BLaER1 (cell line): ENCODE measurements at regions not wholly inside any gene's neighbourhood (a gene's known extent, or its start where the extent isn't known, plus 50 kb on each side); places are given as distances from the start of the nearest gene placed in this dataset.

Experiments used
- H3K27ac ChIP-seq: shearing (Covaris generic); formaldehyde crosslinking; 2 replicates; pipeline ENCODE4 v1.8.1; 2022
- H3K27me3 ChIP-seq: shearing (Covaris generic); formaldehyde crosslinking; 2 replicates; pipeline ENCODE4 v1.8.1; 2022
- H3K36me3 ChIP-seq: shearing (Covaris generic); formaldehyde crosslinking; 2 replicates; pipeline ENCODE4 v1.8.1; 2022
- H3K4me1 ChIP-seq: shearing (Covaris generic); formaldehyde crosslinking; 2 replicates; pipeline ENCODE4 v1.8.1; 2022
- H3K4me2 ChIP-seq: shearing (Covaris generic); formaldehyde crosslinking; 2 replicates; pipeline ENCODE4 v1.8.1; 2022
- H3K4me3 ChIP-seq: shearing (Covaris generic); formaldehyde crosslinking; 2 replicates; pipeline ENCODE4 v1.8.1; 2022
- H3K9ac ChIP-seq: shearing (Covaris generic); formaldehyde crosslinking; 2 replicates; pipeline ENCODE4 v1.8.1; 2022
- H3K9me3 ChIP-seq: shearing (Covaris generic); formaldehyde crosslinking; 2 replicates; pipeline ENCODE4 v1.8.1; 2022
- H4K20me1 ChIP-seq: shearing (Covaris generic); formaldehyde crosslinking; 2 replicates; pipeline ENCODE4 v1.8.1; 2022
- Cebpa-rat ChIP-seq: shearing (Covaris generic); IDR thresholded peaks from 2 replicates; pipeline ENCODE4 v1.8.1; 2022

- Histone ChIP-seq H3K4me2 (no peak overlapping the region), H3K4me3 (no peak overlapping the region), H3K36me3 (no peaks in the 10 kb centered on the region), H4K20me1 (no peaks in the 10 kb centered on the region), H3K9me3 (no peaks in the 10 kb centered on the region), H3K4me1 (no peaks in the 10 kb centered on the region), H3K27ac (no peak overlapping the region), H3K27me3 (no peaks in the 10 kb centered on the region), H3K9ac (no peak overlapping the region)
- no peak for TF ChIP-seq Cebpa-rat
Measured at GRCh38 chr13:33340631-33341030, 55.1 kb upstream of the STARD13 start.

GRCh38 chr13:33341861-33342452 is 56.4 kb upstream of the STARD13 start:
- no peak overlapping the region for H3K4me2 ChIP-seq
- H3K36me3 ChIP-seq = no peaks in the 10 kb centered on the region

GRCh38 chr13:33345842-33346241 is 60.3 kb upstream of the STARD13 start:
- no peak overlapping the region for H3K9ac ChIP-seq
- H3K36me3 ChIP-seq = no peaks in the 10 kb centered on the region
- H3K27me3 ChIP-seq = no peaks in the 10 kb centered on the region
- H3K4me3 ChIP-seq = no peak overlapping the region
- TF ChIP-seq Cebpa-rat = no peak
- no peak overlapping the region for H3K27ac ChIP-seq
- no peak overlapping the region for H3K4me2 ChIP-seq
- no peaks in the 10 kb centered on the region for H4K20me1 ChIP-seq
- no peaks in the 10 kb centered on the region for H3K4me1 ChIP-seq
- peaks cover 16% of the 10 kb centered on the region for H3K9me3 ChIP-seq

More at GRCh38 chr13:33341861-33342452, 56.4 kb upstream of the STARD13 start:
- H3K4me1 ChIP-seq = no peaks in the 10 kb centered on the region
- H3K27ac ChIP-seq = no peak overlapping the region
- H3K9me3 ChIP-seq = no peaks in the 10 kb centered on the region
- no peaks in the 10 kb centered on the region for H3K27me3 ChIP-seq
- no peaks in the 10 kb centered on the region for H4K20me1 ChIP-seq
- no peak overlapping the region for H3K4me3 ChIP-seq
- H3K9ac ChIP-seq = no peak overlapping the region
- TF ChIP-seq Cebpa-rat = no peak

GRCh38 chr13:33347861-33348260 is 62.3 kb upstream of the STARD13 start:
- no peaks in the 10 kb centered on the region for H3K36me3 ChIP-seq

GRCh38 chr13:33348366-33348765 is 62.8 kb upstream of the STARD13 start:
- Histone ChIP-seq H3K4me3 (no peak overlapping the region), H4K20me1 (no peaks in the 10 kb centered on the region), H3K4me1 (peaks cover 22% of the 10 kb centered on the region), H3K27ac (no peak overlapping the region), H3K27me3 (no peaks in the 10 kb centered on the region), H3K9me3 (peaks cover 16% of the 10 kb centered on the region), H3K4me2 (no peak overlapping the region), H3K9ac (no peak overlapping the region), H3K36me3 (no peaks in the 10 kb centered on the region)
- TF ChIP-seq Cebpa-rat = no peak

More at GRCh38 chr13:33347861-33348260, 62.3 kb upstream of the STARD13 start:
- Histone ChIP-seq H3K27me3 (no peaks in the 10 kb centered on the region), H4K20me1 (no peaks in the 10 kb centered on the region), H3K4me3 (no peak overlapping the region), H3K4me1 (peaks cover 17% of the 10 kb centered on the region), H3K4me2 (no peak overlapping the region), H3K27ac (no peak overlapping the region), H3K9me3 (peaks cover 16% of the 10 kb centered on the region), H3K9ac (no peak overlapping the region)
- no peak for TF ChIP-seq Cebpa-rat

GRCh38 chr13:33349288-33349985 is 63.9 kb upstream of the STARD13 start:
- no peaks in the 10 kb centered on the region for H4K20me1 ChIP-seq
- no peak overlapping the region for H3K4me3 ChIP-seq
- no peak for TF ChIP-seq Cebpa-rat
- no peaks in the 10 kb centered on the region for H3K36me3 ChIP-seq
- peaks cover 32% of the 10 kb centered on the region for H3K4me1 ChIP-seq
- H3K9me3 ChIP-seq = peaks cover 16% of the 10 kb centered on the region
- H3K9ac ChIP-seq = no peak overlapping the region
- H3K4me2 ChIP-seq = no peak overlapping the region
- no peaks in the 10 kb centered on the region for H3K27me3 ChIP-seq
- H3K27ac ChIP-seq = no peak overlapping the region

GRCh38 chr13:33349986-33350826 is 64.7 kb upstream of the STARD13 start:
- Histone ChIP-seq H3K36me3 (no peaks in the 10 kb centered on the region), H4K20me1 (no peaks in the 10 kb centered on the region), H3K4me2 (no peak overlapping the region), H3K27me3 (no peaks in the 10 kb centered on the region), H3K27ac (no peak overlapping the region), H3K9ac (no peak overlapping the region), H3K9me3 (peaks cover 16% of the 10 kb centered on the region), H3K4me3 (no peak overlapping the region), H3K4me1 (peaks cover 34% of the 10 kb centered on the region)
- no peak for TF ChIP-seq Cebpa-rat

GRCh38 chr13:33351319-33351718 is 65.8 kb upstream of the STARD13 start:
- no peak overlapping the region for H3K4me2 ChIP-seq
- H3K27me3 ChIP-seq = no peaks in the 10 kb centered on the region
- no peaks in the 10 kb centered on the region for H3K36me3 ChIP-seq
- no peak overlapping the region for H3K27ac ChIP-seq
- no peak for TF ChIP-seq Cebpa-rat
- H4K20me1 ChIP-seq = no peaks in the 10 kb centered on the region
- H3K9me3 ChIP-seq = peaks cover 16% of the 10 kb centered on the region
- H3K9ac ChIP-seq = no peak overlapping the region
- H3K4me3 ChIP-seq = no peak overlapping the region
- H3K4me1 ChIP-seq = peaks cover 34% of the 10 kb centered on the region

- H3K9me3 ChIP-seq = peaks cover 16% of the 10 kb centered on the region
- no peak overlapping the region for H3K4me3 ChIP-seq
- H3K9ac ChIP-seq = no peak overlapping the region
- no peak overlapping the region for H3K27ac ChIP-seq
- TF ChIP-seq Cebpa-rat = no peak
- H3K4me2 ChIP-seq = peak overlapping the region; percentile 92
- H3K4me1 ChIP-seq = peaks cover 34% of the 10 kb centered on the region
- no peaks in the 10 kb centered on the region for H3K36me3 ChIP-seq
- H3K27me3 ChIP-seq = no peaks in the 10 kb centered on the region
- no peaks in the 10 kb centered on the region for H4K20me1 ChIP-seq
Measured at GRCh38 chr13:33352041-33352440, 66.5 kb upstream of the STARD13 start.

GRCh38 chr13:33352526-33352925 is 67.0 kb upstream of the STARD13 start:
- no peaks in the 10 kb centered on the region for H3K27me3 ChIP-seq
- peak overlapping the region; percentile 92 for H3K4me2 ChIP-seq
- H3K36me3 ChIP-seq = no peaks in the 10 kb centered on the region
- H4K20me1 ChIP-seq = no peaks in the 10 kb centered on the region
- peaks cover 16% of the 10 kb centered on the region for H3K9me3 ChIP-seq
- H3K27ac ChIP-seq = peak overlapping the region; percentile 77
- H3K9ac ChIP-seq = no peak overlapping the region
- no peak for TF ChIP-seq Cebpa-rat
- H3K4me3 ChIP-seq = peak overlapping the region; percentile 48
- peaks cover 34% of the 10 kb centered on the region for H3K4me1 ChIP-seq
